Panc1 (cell line): ENCODE measurements at regions not wholly inside any gene's neighbourhood (a gene's known extent, or its start where the extent isn't known, plus 50 kb on each side); places are given as distances from the start of the nearest gene placed in this dataset.

Experiments used
- CTCF ChIP-seq: fragments of 450-650 bp; IDR thresholded peaks from 2 replicates; pipeline ENCODE4 v1.5.1; 2017; ENCODE audit warnings: mild to moderate bottlenecking
- TCF7L2 ChIP-seq: IDR thresholded peaks from 2 replicates; pipeline ENCODE4 v1.6.1; 2011; ENCODE audit warnings: mild to moderate bottlenecking, low read depth, low read length, inconsistent platforms

DNA sequence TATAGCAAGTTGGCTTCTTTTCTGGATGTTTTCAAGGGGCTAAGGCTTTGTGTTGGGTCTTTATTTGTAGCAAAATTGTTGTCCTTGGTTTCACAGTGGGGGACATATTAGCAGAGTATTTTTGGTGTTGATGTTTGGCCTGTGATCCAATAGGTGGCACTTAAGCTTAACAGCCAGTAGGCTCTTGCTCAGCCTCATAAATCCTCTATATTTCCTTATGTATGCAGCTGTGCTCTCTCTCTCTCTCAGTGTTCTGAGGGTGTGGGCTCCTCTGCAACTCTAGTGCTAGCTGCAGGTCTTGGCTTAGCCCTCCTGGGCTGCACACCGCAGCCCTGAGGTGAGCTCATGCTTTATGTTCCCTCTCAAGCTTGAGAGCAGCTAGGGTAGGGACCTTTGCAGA, 195.0 kb upstream of the GHR start:
- TF ChIP-seq CTCF: no peak
- TF ChIP-seq TCF7L2: no peak
